Gastrocnemius medialis (tissue), 4 donors: ENCODE measurements at regions not wholly inside any gene's neighbourhood (a gene's known extent, or its start where the extent isn't known, plus 50 kb on each side); places are given as distances from the start of the nearest gene placed in this dataset.

Experiments used
- ATAC-seq, 2 donors: fragments of 150-250 bp; one replicate each; pipeline ENCODE4 v1.9.1; 2016
- DNase-seq, 2 donors: peaks; one replicate each; pipeline ENCODE4 v3.0.0-alpha.2; 2019
- H3K27ac ChIP-seq, 4 donors: fragments of 200-600 bp; sonication (generic); 1 replicate in 1 of 4; 2 replicates in 3 of 4; pipeline ENCODE4 v1.5.1; 2016 to 2018; ENCODE audit warnings: mild to moderate bottlenecking in 2 of 4, moderate library complexity in 1 of 4
- H3K27me3 ChIP-seq, 3 donors: fragments of 200-600 bp; sonication (generic) in 2 of 3; 1 replicate in 1 of 3; 2 replicates in 2 of 3; pipeline versions ENCODE4 v1.5.1 to v1.6.0; 2016 to 2019; ENCODE audit warnings: mild to moderate bottlenecking in 1 of 3, moderate library complexity in 1 of 3
- H3K36me3 ChIP-seq, 2 donors: fragments of 200-600 bp; sonication (generic) in 1 of 2; one replicate each; pipeline ENCODE4 v1.5.1; 2017 to 2018
- H3K4me1 ChIP-seq, 2 donors: fragments of 200-600 bp; sonication (generic) in 1 of 2; one replicate each; pipeline ENCODE4 v1.5.1; 2016 to 2017; ENCODE audit warnings: mild to moderate bottlenecking in 2 of 2
- H3K4me3 ChIP-seq, 4 donors: fragments of 200-600 bp; sonication (generic) in 3 of 4; 1 replicate in 1 of 4; 2 replicates in 3 of 4; pipeline ENCODE4 v1.5.1; 2016 to 2019; ENCODE audit warnings: mild to moderate bottlenecking in 2 of 4
- H3K9me3 ChIP-seq, 3 donors: fragments of 200-600 bp; sonication (generic) in 2 of 3; 1 replicate in 1 of 3; 2 replicates in 2 of 3; pipeline ENCODE4 v1.5.1; 2016 to 2019
- CTCF ChIP-seq, 5 experiments: fragments of 450-650 bp in 3 of 5; fragments of 200-600 bp in 2 of 5; sonication (generic) in 2 of 5; IDR thresholded peaks in 4 of 5; conservative IDR thresholded peaks in 1 of 5; 1 replicate in 4 of 5; 2 replicates in 1 of 5; pipeline ENCODE4 v1.5.1; 2016 to 2019; ENCODE audit warnings: antibody characterized with exemption in 5 of 5, mild to moderate bottlenecking in 3 of 5, moderate library complexity in 3 of 5
- POLR2A ChIP-seq, 2 donors: fragments of 450-650 bp; IDR thresholded peaks; one replicate each; pipeline ENCODE4 v1.6.1; 2017; ENCODE audit warnings: antibody characterized with exemption in 2 of 2, mild to moderate bottlenecking in 2 of 2, moderate library complexity in 2 of 2
- in situ Hi-C, 4 donors: fragments of 200-750 bp; cut with MboI; loops; one replicate each; pipeline versions ENCODE4 v1.15.0 to v1.8.0; 2017; ENCODE audit warnings: low sequenced_read_pairs in 4 of 4
- intact Hi-C: fragments of 100-400 bp; cut with DNase I; formaldehyde crosslinking; loops from one replicate; pipeline ENCODE4 v1.15.1; 2023; ENCODE audit warnings: low total_unique reads

- intact Hi-C loops, result no loop called here
- TF ChIP-seq POLR2A (IDR thresholded peaks at IDR 0.05), result no peak
- TF ChIP-seq CTCF (IDR thresholded peaks at IDR 0.05 in 4 of 5, conservative IDR thresholded peaks at IDR 0.05 in 1 of 5), result no peak
- in situ Hi-C loops, result no loop called here
- no peaks in the 10 kb centered on the region for H3K27me3 ChIP-seq
- ATAC-seq, result no peak
- no peak overlapping the region for H3K4me3 ChIP-seq
- H3K4me1 ChIP-seq, result no peaks in the 10 kb centered on the region
- no peaks in the 10 kb centered on the region for H3K36me3 ChIP-seq
- no peaks in the 10 kb centered on the region for H3K9me3 ChIP-seq
- DNase-seq, result no peak
- no peak overlapping the region for H3K27ac ChIP-seq
Observed at GRCh38 chr20:40758790-40759189, 69.8 kb upstream of the MAFB start.

- Histone ChIP-seq H3K4me3 (no peak overlapping the region), H3K9me3 (no peaks in the 10 kb centered on the region), H3K4me1 (no peaks in the 10 kb centered on the region), H3K27ac (no peak overlapping the region), H3K36me3 (no peaks in the 10 kb centered on the region), H3K27me3 (no peaks in the 10 kb centered on the region)
- no peak for DNase-seq
- ATAC-seq, result no peak
- in situ Hi-C loops (no loop called here), intact Hi-C loops (no loop called here)
- TF ChIP-seq CTCF (IDR thresholded peaks at IDR 0.05 in 4 of 5, conservative IDR thresholded peaks at IDR 0.05 in 1 of 5) (no peak), POLR2A (IDR thresholded peaks at IDR 0.05) (no peak)
Observed at GRCh38 chr20:40760399-40760798, 71.4 kb upstream of the MAFB start.

- H3K27ac ChIP-seq, result no peak overlapping the region
- H3K4me1 ChIP-seq, result no peaks in the 10 kb centered on the region
- no peaks in the 10 kb centered on the region for H3K36me3 ChIP-seq
- H3K9me3 ChIP-seq, result no peaks in the 10 kb centered on the region
- H3K4me3 ChIP-seq, result no peak overlapping the region
- no peak for TF ChIP-seq POLR2A (IDR thresholded peaks at IDR 0.05)
- TF ChIP-seq CTCF (IDR thresholded peaks at IDR 0.05 in 4 of 5, conservative IDR thresholded peaks at IDR 0.05 in 1 of 5), result no peak
- intact Hi-C loops (no loop called here), in situ Hi-C loops (no loop called here)
- DNase-seq (no peak), ATAC-seq (no peak)
- no peaks in the 10 kb centered on the region for H3K27me3 ChIP-seq
Observed at GRCh38 chr20:40763646-40764295, 74.7 kb upstream of the MAFB start.

- no peak overlapping the region for H3K27ac ChIP-seq
- in situ Hi-C loops (no loop called here), intact Hi-C loops (no loop called here)
- ATAC-seq (no peak), DNase-seq (no peak)
- no peaks in the 10 kb centered on the region for H3K4me1 ChIP-seq
- H3K9me3 ChIP-seq, result no peaks in the 10 kb centered on the region
- H3K27me3 ChIP-seq, result no peaks in the 10 kb centered on the region
- no peaks in the 10 kb centered on the region for H3K36me3 ChIP-seq
- TF ChIP-seq POLR2A (IDR thresholded peaks at IDR 0.05) (no peak), CTCF (IDR thresholded peaks at IDR 0.05 in 4 of 5, conservative IDR thresholded peaks at IDR 0.05 in 1 of 5) (no peak)
- no peak overlapping the region for H3K4me3 ChIP-seq
Observed at GRCh38 chr20:40765814-40766480, 76.9 kb upstream of the MAFB start.
